ENCODE measurements at regions not wholly inside any gene's neighbourhood (a gene's known extent, or its start where the extent isn't known, plus 50 kb on each side); places are given as distances from the start of the nearest gene placed in this dataset.

GRCh38 chr12:27162229-27162537 lies 79.8 kb upstream of the C12orf71 start (continued):
- no peak for TF ChIP-seq POLR2AphosphoS5 (IDR thresholded peaks at IDR 0.05; ENCODE audit: low read depth)
- no peak for TF ChIP-seq STAT1 (IDR thresholded peaks at IDR 0.05; ENCODE audit: unreplicated experiment)
- TF ChIP-seq CREB1 (CRISPR knock-in tag; IDR thresholded peaks at IDR 0.05; ENCODE audit: low read depth) = no peak
- TF ChIP-seq EZH2 (IDR thresholded peaks at IDR 0.05; ENCODE audit: low read depth, unreplicated experiment) = no peak
- TF ChIP-seq REST (IDR thresholded peaks at IDR 0.05; ENCODE audit: unreplicated experiment) = no peak

GRCh38 chr12:27163048-27163715 lies 80.8 kb upstream of the C12orf71 start:
- ATAC-seq = peak; percentile 45; the same call in 2 of the 3 replicates
- Histone ChIP-seq H3K4me1 (ENCODE audit: insufficient read depth) (peaks cover 7% of the 10 kb centered on the region), H3K27me3 (ENCODE audit: insufficient read depth) (no peaks in the 10 kb centered on the region), H3K4me3 (no peak overlapping the region), H3K27ac (ENCODE audit: low read depth) (no peak overlapping the region), H3K9me2 (ENCODE audit: insufficient read depth) (peaks cover 5% of the 10 kb centered on the region; the same call in 1 of the 2 replicates), H3F3A (replicated peaks; ENCODE audit: low read depth) (no peaks in the 10 kb centered on the region), H3K4me2 (no peak overlapping the region), H2AFZ (no peak overlapping the region), H4K20me1 (replicated peaks; ENCODE audit: insufficient read depth) (no peaks in the 10 kb centered on the region), H3K79me2 (replicated peaks; ENCODE audit: insufficient read depth) (no peaks in the 10 kb centered on the region), H3K36me3 (ENCODE audit: insufficient read depth) (no peaks in the 10 kb centered on the region)
- peaks cover 2% of the 10 kb centered on the region for H3K27me3 Mint-ChIP-seq (ENCODE audit: insufficient read depth, low read depth, poor library complexity)
- 0 out of 2 replicates have a peak, but pooled peaks have one; percentile 28 for TF ChIP-seq ZNF462 (CRISPR knock-in tag; IDR thresholded peaks at IDR 0.05)
- no peak for TF ChIP-seq EZH2phosphoT487 (IDR thresholded peaks at IDR 0.05; ENCODE audit: unreplicated experiment)
- no peak overlapping the region for H3K27ac Mint-ChIP-seq
- DNase-seq (ENCODE audit: low spot score) = peak; percentile 34
- H3K9me3 Mint-ChIP-seq = no peaks in the 10 kb centered on the region
- peaks cover 7% of the 10 kb centered on the region; the same call in 2 of the 3 replicates for H3K4me1 Mint-ChIP-seq
- no peaks in the 10 kb centered on the region for H3K36me3 Mint-ChIP-seq (ENCODE audit: low read depth)
- H3K4me3 Mint-ChIP-seq = no peak overlapping the region
